ENCODE measurements at regions not wholly inside any gene's neighbourhood (a gene's known extent, or its start where the extent isn't known, plus 50 kb on each side); places are given as distances from the start of the nearest gene placed in this dataset.

DNA sequence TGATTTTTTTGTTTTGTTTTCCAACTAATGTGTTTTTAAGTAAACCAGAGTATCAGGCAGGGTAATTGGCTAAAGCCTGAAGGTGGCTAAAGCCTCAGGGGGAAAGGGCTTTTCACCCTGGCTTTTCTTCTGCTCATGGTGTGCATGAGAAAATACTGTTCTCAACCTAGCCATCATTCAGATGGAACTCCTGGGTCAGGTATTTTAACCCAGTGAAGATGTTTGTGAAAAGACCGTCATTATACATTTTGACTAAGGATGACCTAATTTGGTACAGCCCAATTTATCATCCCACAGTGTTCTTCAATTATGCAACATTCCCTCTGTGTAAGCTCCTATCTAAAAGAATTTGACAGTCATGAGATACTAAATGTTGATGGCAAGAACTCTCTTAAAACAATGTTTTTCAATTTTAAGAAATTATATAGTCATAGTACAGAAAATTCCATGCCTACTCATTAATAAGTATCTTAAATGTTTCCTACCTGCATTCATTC is 209.5 kb upstream of the TARS1 start:
- H3K27ac ChIP-seq, result no peak overlapping the region
- TF ChIP-seq, protein P1, sequence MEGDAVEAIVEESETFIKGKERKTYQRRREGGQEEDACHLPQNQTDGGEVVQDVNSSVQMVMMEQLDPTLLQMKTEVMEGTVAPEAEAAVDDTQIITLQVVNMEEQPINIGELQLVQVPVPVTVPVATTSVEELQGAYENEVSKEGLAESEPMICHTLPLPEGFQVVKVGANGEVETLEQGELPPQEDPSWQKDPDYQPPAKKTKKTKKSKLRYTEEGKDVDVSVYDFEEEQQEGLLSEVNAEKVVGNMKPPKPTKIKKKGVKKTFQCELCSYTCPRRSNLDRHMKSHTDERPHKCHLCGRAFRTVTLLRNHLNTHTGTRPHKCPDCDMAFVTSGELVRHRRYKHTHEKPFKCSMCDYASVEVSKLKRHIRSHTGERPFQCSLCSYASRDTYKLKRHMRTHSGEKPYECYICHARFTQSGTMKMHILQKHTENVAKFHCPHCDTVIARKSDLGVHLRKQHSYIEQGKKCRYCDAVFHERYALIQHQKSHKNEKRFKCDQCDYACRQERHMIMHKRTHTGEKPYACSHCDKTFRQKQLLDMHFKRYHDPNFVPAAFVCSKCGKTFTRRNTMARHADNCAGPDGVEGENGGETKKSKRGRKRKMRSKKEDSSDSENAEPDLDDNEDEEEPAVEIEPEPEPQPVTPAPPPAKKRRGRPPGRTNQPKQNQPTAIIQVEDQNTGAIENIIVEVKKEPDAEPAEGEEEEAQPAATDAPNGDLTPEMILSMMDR (conservative IDR thresholded peaks at IDR 0.05), result no peak
- no peak for TF ChIP-seq ZFX (IDR thresholded peaks at IDR 0.05)

DNA sequence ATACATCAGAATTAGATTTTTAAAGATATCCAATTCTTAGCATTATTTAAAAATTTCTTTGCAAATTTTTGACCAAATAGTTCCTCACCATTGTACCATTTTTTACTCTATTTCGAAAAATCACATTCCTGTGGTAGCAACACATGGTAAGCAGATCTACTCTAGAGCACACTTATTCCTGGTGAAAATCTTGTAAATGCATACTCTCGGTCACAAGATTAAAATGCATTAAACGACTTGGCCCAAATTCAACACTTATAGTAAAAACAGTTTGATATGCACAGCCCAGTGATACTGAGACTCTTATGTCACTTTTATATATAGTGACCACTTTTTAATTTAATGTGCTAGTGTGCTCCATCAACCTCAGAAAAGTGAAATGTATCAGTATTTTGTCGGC is 208.8 kb upstream of the TARS1 start:
- no peak for TF ChIP-seq ZFX (IDR thresholded peaks at IDR 0.05)
- TF ChIP-seq, protein P1 (conservative IDR thresholded peaks at IDR 0.05), result no peak
- no peak overlapping the region for H3K27ac ChIP-seq

DNA sequence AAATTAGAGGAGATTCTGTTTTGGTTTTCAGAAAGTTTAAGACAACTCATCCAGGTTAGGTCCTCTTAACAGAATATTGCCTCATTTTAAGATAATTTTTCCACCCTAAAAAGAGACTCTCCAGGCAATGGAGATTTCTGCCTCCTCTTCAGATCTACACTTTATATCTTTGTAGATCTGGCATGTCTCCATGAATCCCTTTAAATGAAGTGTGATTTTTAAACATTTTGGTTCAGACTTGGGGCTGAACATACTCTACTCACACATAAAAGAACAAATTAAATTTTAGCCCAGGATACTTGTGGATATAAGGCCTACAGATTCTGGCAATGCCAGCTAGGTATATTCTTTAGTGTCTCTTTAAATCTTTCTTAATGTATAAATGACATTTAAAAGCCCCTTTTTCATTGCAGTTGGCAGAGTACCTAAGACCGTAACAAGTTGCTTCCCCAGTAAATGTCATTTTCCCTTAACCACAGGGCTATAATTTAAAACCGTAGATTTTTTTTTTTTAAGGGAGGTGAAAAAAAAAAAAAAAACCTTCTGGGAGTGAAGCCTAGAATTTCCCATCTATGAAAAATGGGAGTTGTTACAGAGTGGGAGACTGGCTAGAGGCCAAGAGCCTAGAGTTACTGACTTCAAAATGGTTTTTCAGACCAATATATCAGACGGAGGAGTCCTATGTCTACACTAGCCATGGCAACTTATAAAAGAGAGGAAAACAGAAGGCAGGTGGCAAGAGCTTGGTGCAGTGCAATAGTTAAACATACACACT is 207.8 kb upstream of the TARS1 start:
- H3K27ac ChIP-seq, result no peak overlapping the region
- TF ChIP-seq, protein P1 (conservative IDR thresholded peaks at IDR 0.05), result no peak
- TF ChIP-seq ZFX (IDR thresholded peaks at IDR 0.05), result no peak

DNA sequence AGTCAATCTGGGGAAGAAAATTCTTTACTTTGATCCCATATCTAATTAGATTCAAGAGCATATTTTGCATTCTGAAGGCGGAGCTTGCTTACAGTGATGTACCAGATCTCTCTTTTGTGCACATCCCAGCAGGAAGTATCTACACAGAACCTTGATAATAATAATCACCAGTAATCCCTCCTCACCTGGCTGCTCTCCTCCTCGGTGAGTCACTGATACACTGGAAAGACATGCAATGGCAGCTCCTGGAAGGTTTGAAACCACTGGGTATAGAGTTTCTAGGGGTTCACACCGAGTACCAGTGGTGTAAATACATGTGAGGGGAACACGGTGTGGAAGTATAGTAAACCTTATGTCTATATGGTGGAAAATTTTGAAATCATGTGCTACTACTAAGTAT is 205.5 kb upstream of the TARS1 start:
- peak overlapping the region; percentile 54; the same call in 1 of the 2 replicates for H3K27ac ChIP-seq
- TF ChIP-seq, protein P1 (conservative IDR thresholded peaks at IDR 0.05), result no peak
- TF ChIP-seq ZFX (IDR thresholded peaks at IDR 0.05), result no peak

DNA sequence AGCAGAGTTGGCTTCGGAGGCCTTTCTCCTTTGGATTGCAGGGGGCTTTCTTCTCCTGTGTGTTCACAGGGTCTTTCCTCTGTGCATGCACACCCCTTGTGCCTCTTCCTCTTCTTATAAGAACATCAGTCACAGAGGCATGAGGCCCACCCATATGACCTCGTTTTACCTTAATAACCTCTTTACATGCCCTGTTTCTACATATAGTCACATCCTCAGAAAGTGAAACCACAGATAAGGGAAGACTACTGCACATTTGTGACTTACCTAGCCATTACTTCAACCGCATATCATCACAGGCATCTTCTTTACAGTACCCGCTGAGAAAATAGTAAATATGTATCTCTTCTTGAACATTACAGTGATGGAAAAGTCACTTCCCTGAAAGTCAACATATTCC is 204.9 kb upstream of the TARS1 start:
- TF ChIP-seq, protein P1 (conservative IDR thresholded peaks at IDR 0.05), result no peak
- no peak for TF ChIP-seq ZFX (IDR thresholded peaks at IDR 0.05)
- peak overlapping the region; percentile 54; the same call in 1 of the 2 replicates for H3K27ac ChIP-seq

DNA sequence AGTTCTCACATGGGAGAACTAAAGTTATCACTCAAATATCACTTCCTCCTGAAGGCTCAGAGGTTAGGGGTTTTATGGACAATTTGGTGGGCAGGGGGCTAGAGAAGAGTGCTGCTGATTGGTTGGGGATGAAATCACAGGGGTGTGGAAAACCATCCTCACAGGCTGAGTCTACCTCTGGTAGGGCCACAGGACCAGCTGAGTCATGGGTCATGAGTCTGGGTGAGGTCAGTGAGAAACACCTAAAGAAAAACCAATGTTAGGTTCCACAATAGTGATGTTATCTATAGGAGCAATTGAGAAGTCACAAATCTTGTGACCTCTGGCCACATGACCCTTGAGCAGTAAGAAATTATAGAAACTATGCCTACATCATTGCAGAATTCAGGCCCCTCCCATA is 203.3 kb upstream of the TARS1 start:
- peak overlapping the region; percentile 67 for H3K27ac ChIP-seq
- TF ChIP-seq, protein P1 (conservative IDR thresholded peaks at IDR 0.05), result no peak
- TF ChIP-seq ZFX (IDR thresholded peaks at IDR 0.05), result no peak

DNA sequence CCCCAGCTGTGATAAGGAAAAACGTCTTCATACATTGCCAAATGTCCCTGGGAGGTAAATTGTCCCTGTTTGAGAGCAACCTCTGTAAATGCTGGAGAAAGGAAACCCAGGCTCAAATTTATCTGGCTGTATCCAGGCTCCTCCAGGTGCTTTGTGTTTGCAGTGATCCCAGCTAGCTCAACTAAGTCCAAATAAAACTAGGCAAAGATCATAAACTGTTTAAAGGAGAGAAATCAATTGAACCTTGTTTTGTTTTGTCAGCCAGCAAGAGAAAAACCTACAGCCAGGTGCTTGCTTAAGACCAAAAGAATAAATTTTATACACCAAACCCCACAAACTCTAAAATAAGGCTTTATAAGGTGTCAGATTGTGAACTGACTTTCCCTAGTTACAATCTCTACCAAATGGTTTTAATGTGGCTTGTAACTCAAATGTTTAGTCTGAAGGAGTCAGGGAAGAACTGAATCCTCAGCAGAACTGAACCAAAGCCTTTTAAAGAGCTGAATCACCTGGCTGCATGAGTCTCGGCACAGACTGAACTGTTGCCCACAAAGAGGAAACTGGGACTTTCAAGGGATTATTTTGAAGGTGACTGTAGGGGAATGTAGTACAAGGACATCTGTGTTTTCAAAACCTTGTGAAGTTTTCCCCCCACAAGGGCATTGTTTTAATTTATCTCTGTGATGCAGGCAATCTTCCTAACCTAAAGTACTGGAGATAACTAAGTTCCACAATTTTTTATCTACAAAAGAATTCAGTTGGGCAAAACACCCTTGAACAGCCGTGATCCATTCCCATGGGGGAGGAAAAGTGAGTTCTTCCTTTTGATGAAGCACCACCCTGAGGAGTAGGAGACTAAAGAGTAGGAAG is 201.7 kb upstream of the TARS1 start:
- TF ChIP-seq ZFX (IDR thresholded peaks at IDR 0.05), result no peak
- H3K27ac ChIP-seq, result no peak overlapping the region
